Gastrocnemius medialis (tissue), 4 donors: ENCODE measurements at regions not wholly inside any gene's neighbourhood (a gene's known extent, or its start where the extent isn't known, plus 50 kb on each side); places are given as distances from the start of the nearest gene placed in this dataset.

Source experiments
- ATAC-seq, 2 donors: fragments of 150-250 bp; one replicate each; pipeline ENCODE4 v1.9.1; 2016
- DNase-seq, 2 donors: peaks; one replicate each; pipeline ENCODE4 v3.0.0-alpha.2; 2019
- H3K27ac ChIP-seq, 4 donors: fragments of 200-600 bp; sonication (generic); 1 replicate in 1 of 4; 2 replicates in 3 of 4; pipeline ENCODE4 v1.5.1; 2016 to 2018; ENCODE audit warnings: mild to moderate bottlenecking in 2 of 4, moderate library complexity in 1 of 4
- H3K27me3 ChIP-seq, 3 donors: fragments of 200-600 bp; sonication (generic) in 2 of 3; 1 replicate in 1 of 3; 2 replicates in 2 of 3; pipeline versions ENCODE4 v1.5.1 to v1.6.0; 2016 to 2019; ENCODE audit warnings: mild to moderate bottlenecking in 1 of 3, moderate library complexity in 1 of 3
- H3K36me3 ChIP-seq, 2 donors: fragments of 200-600 bp; sonication (generic) in 1 of 2; one replicate each; pipeline ENCODE4 v1.5.1; 2017 to 2018
- H3K4me1 ChIP-seq, 2 donors: fragments of 200-600 bp; sonication (generic) in 1 of 2; one replicate each; pipeline ENCODE4 v1.5.1; 2016 to 2017; ENCODE audit warnings: mild to moderate bottlenecking in 2 of 2
- H3K4me3 ChIP-seq, 4 donors: fragments of 200-600 bp; sonication (generic) in 3 of 4; 1 replicate in 1 of 4; 2 replicates in 3 of 4; pipeline ENCODE4 v1.5.1; 2016 to 2019; ENCODE audit warnings: mild to moderate bottlenecking in 2 of 4
- H3K9me3 ChIP-seq, 3 donors: fragments of 200-600 bp; sonication (generic) in 2 of 3; 1 replicate in 1 of 3; 2 replicates in 2 of 3; pipeline ENCODE4 v1.5.1; 2016 to 2019
- CTCF ChIP-seq, 5 experiments: fragments of 450-650 bp in 3 of 5; fragments of 200-600 bp in 2 of 5; sonication (generic) in 2 of 5; IDR thresholded peaks in 4 of 5; conservative IDR thresholded peaks in 1 of 5; 1 replicate in 4 of 5; 2 replicates in 1 of 5; pipeline ENCODE4 v1.5.1; 2016 to 2019; ENCODE audit warnings: antibody characterized with exemption in 5 of 5, mild to moderate bottlenecking in 3 of 5, moderate library complexity in 3 of 5
- POLR2A ChIP-seq, 2 donors: fragments of 450-650 bp; IDR thresholded peaks; one replicate each; pipeline ENCODE4 v1.6.1; 2017; ENCODE audit warnings: antibody characterized with exemption in 2 of 2, mild to moderate bottlenecking in 2 of 2, moderate library complexity in 2 of 2
- in situ Hi-C, 4 donors: fragments of 200-750 bp; cut with MboI; loops; one replicate each; pipeline versions ENCODE4 v1.15.0 to v1.8.0; 2017; ENCODE audit warnings: low sequenced_read_pairs in 4 of 4
- intact Hi-C: fragments of 100-400 bp; cut with DNase I; formaldehyde crosslinking; loops from one replicate; pipeline ENCODE4 v1.15.1; 2023; ENCODE audit warnings: low total_unique reads

- intact Hi-C loops, result no loop called here
- TF ChIP-seq POLR2A (IDR thresholded peaks at IDR 0.05) (no peak), CTCF (IDR thresholded peaks at IDR 0.05 in 4 of 5, conservative IDR thresholded peaks at IDR 0.05 in 1 of 5) (no peak)
Observed at GRCh38 chr20:40941133-40941610, 87.5 kb upstream of the TOP1 start.

GRCh38 chr20:40942006-40942405, 86.6 kb upstream of the TOP1 start:
- no peak for DNase-seq
- Histone ChIP-seq H3K27me3 (no peaks in the 10 kb centered on the region), H3K4me3 (no peak overlapping the region), H3K27ac (no peak overlapping the region), H3K9me3 (no peaks in the 10 kb centered on the region), H3K36me3 (no peaks in the 10 kb centered on the region), H3K4me1 (no peaks in the 10 kb centered on the region)
- TF ChIP-seq POLR2A (IDR thresholded peaks at IDR 0.05) (no peak), CTCF (IDR thresholded peaks at IDR 0.05 in 4 of 5, conservative IDR thresholded peaks at IDR 0.05 in 1 of 5) (no peak)
- intact Hi-C loops (no loop called here), in situ Hi-C loops (no loop called here)
- ATAC-seq, result no peak

More at GRCh38 chr20:40941133-40941610, 87.5 kb upstream of the TOP1 start:
- Histone ChIP-seq H3K9me3 (no peaks in the 10 kb centered on the region), H3K27me3 (no peaks in the 10 kb centered on the region), H3K27ac (no peak overlapping the region), H3K4me1 (no peaks in the 10 kb centered on the region), H3K36me3 (no peaks in the 10 kb centered on the region), H3K4me3 (no peak overlapping the region)
- no peak for ATAC-seq
- in situ Hi-C loops, result no loop called here
- no peak for DNase-seq

GRCh38 chr20:40942775-40943174, 85.8 kb upstream of the TOP1 start:
- intact Hi-C loops (no loop called here), in situ Hi-C loops (no loop called here)
- no peak for DNase-seq
- TF ChIP-seq POLR2A (IDR thresholded peaks at IDR 0.05) (no peak), CTCF (IDR thresholded peaks at IDR 0.05 in 4 of 5, conservative IDR thresholded peaks at IDR 0.05 in 1 of 5) (no peak)
- H3K36me3 ChIP-seq, result no peaks in the 10 kb centered on the region
- H3K4me1 ChIP-seq, result no peaks in the 10 kb centered on the region
- H3K27me3 ChIP-seq, result no peaks in the 10 kb centered on the region
- ATAC-seq, result no peak
- H3K9me3 ChIP-seq, result no peaks in the 10 kb centered on the region
- H3K4me3 ChIP-seq, result no peak overlapping the region
- no peak overlapping the region for H3K27ac ChIP-seq

GRCh38 chr20:40943591-40943990, 85.0 kb upstream of the TOP1 start:
- intact Hi-C loops, result no loop called here
- H3K9me3 ChIP-seq, result no peaks in the 10 kb centered on the region
- TF ChIP-seq CTCF (IDR thresholded peaks at IDR 0.05 in 4 of 5, conservative IDR thresholded peaks at IDR 0.05 in 1 of 5), result no peak
- TF ChIP-seq POLR2A (IDR thresholded peaks at IDR 0.05), result no peak
- H3K36me3 ChIP-seq, result no peaks in the 10 kb centered on the region
- no peak for DNase-seq
- H3K27me3 ChIP-seq, result no peaks in the 10 kb centered on the region
- in situ Hi-C loops, result no loop called here
- ATAC-seq, result no peak
- no peaks in the 10 kb centered on the region for H3K4me1 ChIP-seq
- H3K27ac ChIP-seq, result no peak overlapping the region
- H3K4me3 ChIP-seq, result no peak overlapping the region

DNA sequence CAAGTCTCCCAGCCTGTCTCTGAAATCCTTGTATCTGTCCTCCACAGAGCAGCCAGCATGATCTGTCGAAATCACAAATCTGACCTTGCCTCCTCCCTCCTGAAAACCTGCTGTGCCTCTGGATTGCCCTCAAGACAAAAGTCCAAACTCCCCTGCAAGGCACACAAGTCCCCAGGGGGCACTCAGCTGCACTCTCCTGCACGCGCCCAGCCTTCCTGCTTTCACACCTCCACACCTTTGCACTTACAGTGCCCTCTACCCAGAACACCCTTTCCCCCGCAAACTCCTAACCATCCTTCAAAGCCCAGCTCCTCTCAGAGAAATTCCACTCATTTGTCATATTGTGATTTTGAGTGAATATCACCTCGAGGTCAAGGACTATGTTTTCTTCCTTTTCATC, 83.4 kb upstream of the TOP1 start:
- Histone ChIP-seq H3K36me3 (no peaks in the 10 kb centered on the region), H3K27ac (no peak overlapping the region), H3K9me3 (no peaks in the 10 kb centered on the region), H3K4me1 (no peaks in the 10 kb centered on the region), H3K27me3 (no peaks in the 10 kb centered on the region), H3K4me3 (no peak overlapping the region)
- no peak for TF ChIP-seq CTCF (IDR thresholded peaks at IDR 0.05 in 4 of 5, conservative IDR thresholded peaks at IDR 0.05 in 1 of 5)
- TF ChIP-seq POLR2A (IDR thresholded peaks at IDR 0.05), result no peak
- in situ Hi-C loops (loop anchor here in 1 of 4 donors (5.0 kb wide), 1 partner anchor 208 kb away; no protein-coding TSS in a partner anchor), intact Hi-C loops (no loop called here)
- no peak for ATAC-seq
- DNase-seq, result no peak
